ENCODE measurements at regions not wholly inside any gene's neighbourhood (a gene's known extent, or its start where the extent isn't known, plus 50 kb on each side); places are given as distances from the start of the nearest gene placed in this dataset.

GRCh38 chr5:143473481-143473880 is 70.0 kb upstream of the NR3C1 start:
- Histone ChIP-seq H3K27ac (ENCODE audit: low read depth, low read length) (no peak overlapping the region), H3K14ac (ENCODE audit: insufficient read length) (no peak overlapping the region), H3K4me3 (ENCODE audit: extremely low read depth in 1 of 4, insufficient read depth in 2 of 4, low read depth in 3 of 4, low read length in 4 of 4) (no peak overlapping the region), H2AK5ac (ENCODE audit: low read depth, low read length) (no peak overlapping the region), H3K9ac (replicated peaks in 1 of 4; ENCODE audit: extremely low read depth in 1 of 4, low read depth in 3 of 4, low read length in 3 of 4) (no peak overlapping the region), H4K5ac (ENCODE audit: insufficient read length, low read depth, low read length) (no peak overlapping the region), H3K27me3 (replicated peaks in 1 of 4; ENCODE audit: control insufficient read depth in 3 of 4, extremely low read depth in 1 of 4, insufficient read depth in 3 of 4, low read length in 3 of 4) (no peaks in the 10 kb centered on the region), H3K23ac (ENCODE audit: insufficient read length) (no peak overlapping the region), H3K36me3 (ENCODE audit: control insufficient read depth in 2 of 4, insufficient read depth in 4 of 4, low read length in 3 of 4) (no peaks in the 10 kb centered on the region), H2BK120ac (replicated peaks; ENCODE audit: low read depth, low read length) (no peak overlapping the region), H4K8ac (ENCODE audit: extremely low read depth, insufficient read depth, low read length) (no peak overlapping the region), H3K9me3 (ENCODE audit: insufficient read depth in 2 of 2, low read depth in 1 of 2, low read length in 1 of 2) (no peaks in the 10 kb centered on the region), H4K20me1 (replicated peaks in 1 of 2; ENCODE audit: control insufficient read depth in 1 of 2, insufficient read depth in 2 of 2, low read length in 2 of 2) (no peaks in the 10 kb centered on the region), H2AFZ (ENCODE audit: low read length) (no peak overlapping the region), H3K4me2 (ENCODE audit: insufficient read depth in 1 of 2, low read depth in 2 of 2, low read length in 2 of 2) (no peak overlapping the region), H4K91ac (replicated peaks; ENCODE audit: insufficient read length, low read length) (no peak overlapping the region), H3K4me1 (replicated peaks in 1 of 4; ENCODE audit: control insufficient read depth in 3 of 4, insufficient read depth in 4 of 4, low read length in 3 of 4) (no peaks in the 10 kb centered on the region), H2BK12ac (ENCODE audit: low read depth, low read length) (no peak overlapping the region), H3K4ac (replicated peaks; ENCODE audit: insufficient read length, low read depth, low read length) (no peak overlapping the region), H2BK15ac (ENCODE audit: low read length) (no peak overlapping the region), H3K23me2 (ENCODE audit: low read depth, low read length) (no peaks in the 10 kb centered on the region), H3K79me2 (ENCODE audit: control insufficient read depth in 1 of 2, insufficient read depth in 2 of 2, low read length in 2 of 2) (no peaks in the 10 kb centered on the region), H3K18ac (ENCODE audit: extremely low read depth, low read length) (no peak overlapping the region), H2BK20ac (ENCODE audit: low read length) (no peak overlapping the region), H2BK5ac (ENCODE audit: low read depth, low read length) (no peak overlapping the region), H3K56ac (replicated peaks; ENCODE audit: insufficient read length, low read depth, low read length) (no peak overlapping the region), H3K79me1 (ENCODE audit: low read depth, low read length) (no peaks in the 10 kb centered on the region)
- WGBS, 2 experiments (ENCODE audit: extremely low coverage in 1 of 2, insufficient coverage in 1 of 2, insufficient read length in 1 of 2, insufficient replicate concordance in 2 of 2, low coverage in 1 of 2, low lambda C conversion rate in 2 of 2, missing lambda C conversion rate in 1 of 2): 92% methylated on average over 5 of the region's 5 CpGs; no CpG with 5 or more reads in 1 of the 2 experiments
- CTCF ChIA-PET (ENCODE audit: partially characterized antibody): no interaction called here
- POLR2A ChIA-PET (ENCODE audit: partially characterized antibody): no interaction called here
- FAIRE-seq (no peak), DNase-seq (ENCODE audit: low read depth in 1 of 2, low spot score in 2 of 2) (no peak)
- no peak for TF ChIP-seq TBP (IDR thresholded peaks at IDR 0.05; ENCODE audit: low read depth, low read length)
